Small intestine (tissue), 7 donors: ENCODE measurements at regions not wholly inside any gene's neighbourhood (a gene's known extent, or its start where the extent isn't known, plus 50 kb on each side); places are given as distances from the start of the nearest gene placed in this dataset.

ENCODE experiments used
- DNase-seq, 2 donors: peaks; one replicate each; pipeline versions ENCODE4 v3.0.0 to v3.0.0-alpha.2; 2013
- FAIRE-seq: peaks from 2 replicates; lab custom pipeline; 2012; peaks lifted over from hg19 to GRCh38; lab: Jason Lieb, UNC
- H3K27ac ChIP-seq, 3 donors: one replicate each; pipeline ENCODE4 v1.5.1; 2013; ENCODE audit warnings: low read length in 2 of 3, mild to moderate bottlenecking in 2 of 3, control low read depth in 1 of 3, inconsistent platforms in 1 of 3, low read depth in 1 of 3, moderate library complexity in 1 of 3
- H3K27me3 ChIP-seq, 3 donors: one replicate each; pipeline ENCODE4 v1.6.1; 2013; ENCODE audit warnings: low read length in 3 of 3, inconsistent platforms in 1 of 3; ENCODE audit not compliant: control insufficient read depth in 3 of 3, insufficient read depth in 3 of 3
- H3K36me3 ChIP-seq, 3 donors: one replicate each; pipeline ENCODE4 v1.6.1; 2013; ENCODE audit warnings: low read length in 3 of 3, inconsistent platforms in 1 of 3, low read depth in 1 of 3, mild to moderate bottlenecking in 1 of 3, moderate library complexity in 1 of 3; ENCODE audit not compliant: control insufficient read depth in 3 of 3, insufficient read depth in 2 of 3
- H3K4me1 ChIP-seq, 3 donors: one replicate each; pipeline ENCODE4 v1.6.1; 2013; ENCODE audit warnings: low read length in 2 of 3, inconsistent platforms in 1 of 3, low read depth in 1 of 3, mild to moderate bottlenecking in 1 of 3, moderate library complexity in 1 of 3; ENCODE audit not compliant: control insufficient read depth in 3 of 3, insufficient read depth in 2 of 3
- H3K4me3 ChIP-seq, 3 donors: one replicate each; pipeline ENCODE4 v1.5.1; 2013; ENCODE audit warnings: low read length in 3 of 3, control low read depth in 1 of 3, inconsistent platforms in 1 of 3, low read depth in 1 of 3, mild to moderate bottlenecking in 1 of 3, moderate library complexity in 1 of 3
- H3K9me3 ChIP-seq, 2 donors: one replicate each; pipeline ENCODE4 v1.6.1; 2013; ENCODE audit warnings: low read depth in 1 of 2, low read length in 1 of 2; ENCODE audit not compliant: control insufficient read depth in 2 of 2, insufficient read depth in 1 of 2
- WGBS, 3 donors: extraction: QIAGEN DNeasy Blood & Tissue Kit; methylation state at CpG; one replicate each; pipeline ENCODE4 v1.1.7; 2013; 5-methylcytosine and 5-hydroxymethylcytosine counted together
- donor health status: healthy with polysubstance abuse.
- donor health status: control.
- donor health status: control.
- donor health status: Bipolar disorder and iron deficiency.
- donor health status: healthy.

DNA sequence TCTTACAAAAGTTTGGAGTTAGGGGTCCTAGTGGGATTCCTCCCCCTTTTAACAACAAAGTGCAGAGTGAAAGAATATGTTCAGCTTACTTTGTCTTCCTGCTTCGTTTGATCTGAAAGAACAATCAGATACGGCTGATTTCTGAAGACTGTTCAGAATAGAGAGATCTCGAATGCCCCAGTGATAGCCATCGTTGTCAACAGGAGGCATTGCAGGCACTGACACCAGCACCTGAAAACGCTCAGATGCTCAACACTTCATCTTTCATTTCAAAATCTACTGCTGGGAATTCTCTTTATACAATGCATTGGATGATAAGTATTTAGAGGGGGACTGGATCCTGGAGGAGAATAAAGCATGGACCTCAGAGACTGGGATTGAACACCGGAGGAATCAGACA is 186.3 kb upstream of the TENM3 start:
- H3K36me3 ChIP-seq: no peaks in the 10 kb centered on the region
- DNase-seq (no peak), FAIRE-seq (no peak)
- no peak overlapping the region for H3K27ac ChIP-seq
- no peaks in the 10 kb centered on the region for H3K4me1 ChIP-seq
- no peaks in the 10 kb centered on the region for H3K9me3 ChIP-seq
- no peak overlapping the region for H3K4me3 ChIP-seq
- no peaks in the 10 kb centered on the region for H3K27me3 ChIP-seq
- WGBS, 3 donors: 73 to 78% (median 76%) methylated on average over 6 of the region's 6 CpGs

DNA sequence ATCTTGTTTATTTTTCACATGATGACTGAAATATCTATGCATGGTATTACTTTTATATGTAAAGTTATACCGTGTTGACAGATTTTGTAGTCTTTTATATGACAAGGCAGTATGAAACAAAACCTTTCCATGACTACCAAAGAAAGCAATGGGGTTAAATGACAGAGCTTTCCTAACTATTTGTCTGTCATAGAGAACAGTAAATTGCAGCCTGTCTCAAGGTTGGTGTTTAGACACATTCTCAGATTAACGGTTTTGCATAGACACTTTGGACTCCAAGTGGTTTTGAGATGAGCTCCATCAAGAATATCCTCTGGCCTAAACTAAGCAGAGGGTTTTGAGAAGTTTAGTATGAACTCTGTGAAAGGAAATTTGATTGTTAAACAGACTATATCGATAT is 180.7 kb upstream of the TENM3 start:
- H3K27ac ChIP-seq: no peak overlapping the region
- FAIRE-seq: no peak
- H3K4me1 ChIP-seq: no peaks in the 10 kb centered on the region
- H3K36me3 ChIP-seq: no peaks in the 10 kb centered on the region
- no peaks in the 10 kb centered on the region for H3K27me3 ChIP-seq
- H3K4me3 ChIP-seq: no peak overlapping the region
- DNase-seq: no peak
- no peaks in the 10 kb centered on the region for H3K9me3 ChIP-seq
- WGBS, 3 donors: 49 to 66% (median 50%) methylated on average over 3 of the region's 3 CpGs

DNA sequence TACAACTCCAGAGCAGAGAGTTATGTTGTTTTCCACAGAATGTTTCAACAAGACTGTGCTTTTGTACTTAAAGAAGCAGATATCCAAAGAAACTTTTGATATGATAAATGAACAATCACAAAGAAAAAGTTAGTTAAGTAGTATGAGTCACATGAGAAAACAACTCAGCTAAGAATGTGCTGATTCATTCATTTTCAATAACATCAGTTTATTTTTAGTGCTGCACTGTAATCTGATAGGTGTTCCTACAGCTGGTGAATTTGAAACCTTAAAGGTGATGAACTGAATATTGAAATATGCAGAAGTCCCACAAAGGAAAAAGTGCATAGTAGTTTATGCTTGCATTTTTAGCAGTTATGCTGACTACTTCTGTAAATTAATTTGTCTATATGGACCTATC is 180.3 kb upstream of the TENM3 start:
- Histone ChIP-seq H3K4me1 (no peaks in the 10 kb centered on the region), H3K27me3 (no peaks in the 10 kb centered on the region), H3K27ac (no peak overlapping the region), H3K4me3 (no peak overlapping the region), H3K9me3 (no peaks in the 10 kb centered on the region), H3K36me3 (no peaks in the 10 kb centered on the region)
- no peak for DNase-seq
- FAIRE-seq: no peak

DNA sequence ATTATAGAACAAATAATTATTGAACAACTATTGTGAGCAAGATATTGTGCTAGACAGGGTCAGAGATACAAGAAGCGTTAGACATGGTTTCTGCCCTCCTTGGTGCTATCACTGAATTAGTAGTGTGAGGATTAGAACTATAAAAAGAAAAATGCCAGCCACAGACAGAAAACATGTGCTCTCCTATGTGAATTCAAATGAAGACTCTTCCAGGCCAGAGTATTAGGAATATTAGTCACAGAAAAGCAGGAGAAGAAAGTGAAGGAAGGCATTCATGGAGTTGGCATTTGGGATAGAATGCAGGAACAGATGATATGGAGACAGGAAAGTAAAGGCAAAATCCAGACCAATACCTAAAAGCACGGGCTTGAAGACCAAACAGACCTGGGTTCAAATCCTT is 179.6 kb upstream of the TENM3 start:
- DNase-seq (no peak), FAIRE-seq (no peak)
- H3K36me3 ChIP-seq: no peaks in the 10 kb centered on the region
- no peak overlapping the region for H3K27ac ChIP-seq
- H3K27me3 ChIP-seq: no peaks in the 10 kb centered on the region
- whole genome bisulfite sequencing, 3 donors: 82 to 86% (median 85%) methylated on average over 2 of the region's 2 CpGs
- H3K9me3 ChIP-seq: no peaks in the 10 kb centered on the region
- H3K4me3 ChIP-seq: no peak overlapping the region
- H3K4me1 ChIP-seq: no peaks in the 10 kb centered on the region

DNA sequence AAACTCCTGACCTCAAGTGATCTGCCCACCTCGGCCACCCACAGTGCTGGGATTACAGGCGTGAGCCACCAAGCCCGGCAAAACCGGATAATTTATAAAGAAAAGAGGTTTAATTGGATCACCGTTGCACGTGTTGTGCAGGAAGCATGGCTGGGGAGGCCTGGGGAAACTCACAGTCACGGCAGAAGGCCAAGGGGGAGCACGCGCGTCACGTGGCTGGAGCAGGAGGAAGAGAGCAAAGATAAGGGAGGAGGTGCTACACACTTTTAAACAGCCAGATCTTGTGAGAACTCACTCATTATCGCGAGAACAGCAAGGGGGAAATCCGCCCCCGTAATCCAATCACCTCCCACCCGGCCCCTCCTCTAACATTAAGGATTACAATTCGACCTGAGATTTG is 177.9 kb upstream of the TENM3 start:
- no peaks in the 10 kb centered on the region for H3K36me3 ChIP-seq
- FAIRE-seq (no peak), DNase-seq (no peak)
- H3K4me1 ChIP-seq: no peaks in the 10 kb centered on the region
- WGBS, 3 donors: 78 to 89% (median 85%) methylated on average over 17 of the region's 17 CpGs
- no peaks in the 10 kb centered on the region for H3K9me3 ChIP-seq
- no peaks in the 10 kb centered on the region for H3K27me3 ChIP-seq
- H3K4me3 ChIP-seq: no peak overlapping the region
- H3K27ac ChIP-seq: no peak overlapping the region

DNA sequence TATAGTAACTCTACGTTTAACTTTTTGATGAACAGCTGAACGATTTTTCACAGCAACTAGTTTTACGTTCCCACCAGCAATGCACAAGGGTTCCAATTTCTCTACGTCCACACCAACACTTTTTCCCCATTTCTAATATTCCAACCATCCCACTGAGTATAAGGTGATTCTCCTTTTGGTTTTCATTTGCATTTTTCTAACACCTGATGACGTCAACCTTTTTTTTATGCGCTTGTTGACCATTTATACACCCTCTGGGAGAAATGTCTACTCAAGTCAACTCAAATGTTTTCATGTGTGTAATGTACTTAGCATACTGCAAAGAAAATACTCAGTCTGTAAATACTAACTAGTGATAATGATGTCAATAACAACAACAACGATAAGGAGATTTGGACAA is 177.2 kb upstream of the TENM3 start:
- H3K36me3 ChIP-seq: no peaks in the 10 kb centered on the region
- no peaks in the 10 kb centered on the region for H3K9me3 ChIP-seq
- no peak overlapping the region for H3K27ac ChIP-seq
- 89 to 92% (median 90%) methylated on average over 7 of the region's 7 CpGs for WGBS, 3 donors
- H3K27me3 ChIP-seq: no peaks in the 10 kb centered on the region
- H3K4me3 ChIP-seq: no peak overlapping the region
- FAIRE-seq (no peak), DNase-seq (no peak)
- H3K4me1 ChIP-seq: no peaks in the 10 kb centered on the region

DNA sequence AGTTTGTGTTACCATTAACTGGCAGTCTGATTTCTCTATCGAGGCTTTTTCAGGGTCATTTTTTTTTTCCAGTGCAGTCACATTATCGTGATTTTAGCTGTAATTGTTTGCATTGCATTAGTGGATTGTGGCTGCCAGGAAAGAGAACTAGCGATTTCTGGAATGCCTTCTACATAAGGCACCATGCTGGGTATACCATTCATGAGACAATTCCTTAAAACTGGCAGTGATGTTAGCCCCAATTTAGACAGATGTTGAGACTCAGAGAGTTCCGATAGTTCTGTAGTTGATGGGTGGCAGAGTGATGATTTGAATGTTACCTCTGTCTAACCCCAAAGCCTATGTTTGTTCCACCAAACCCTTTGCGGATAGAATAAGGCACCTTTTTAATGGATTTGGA is 175.4 kb upstream of the TENM3 start:
- 80 to 89% (median 84%) methylated on average over 5 of the region's 5 CpGs for WGBS, 3 donors

DNA sequence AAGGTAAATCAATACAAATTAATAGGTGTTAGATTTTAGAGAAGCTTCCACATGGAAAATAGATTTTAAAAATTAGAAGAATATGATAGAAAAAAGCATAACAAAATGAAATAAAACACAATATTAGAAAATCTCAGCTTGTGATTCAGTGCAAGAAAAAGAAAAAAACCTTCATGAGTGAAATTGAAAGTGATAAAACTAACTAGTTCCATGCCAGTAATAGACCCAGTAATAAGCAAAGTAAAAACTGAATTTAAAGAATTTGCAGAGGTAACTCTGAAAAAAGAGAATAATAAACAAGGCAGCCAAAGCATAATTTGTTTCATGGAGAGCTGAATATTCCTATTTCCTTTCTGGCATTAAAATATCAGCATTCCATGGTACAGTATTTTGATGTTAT is 174.3 kb upstream of the TENM3 start:
- Histone ChIP-seq H3K27ac (no peak overlapping the region), H3K4me1 (no peaks in the 10 kb centered on the region), H3K36me3 (no peaks in the 10 kb centered on the region), H3K27me3 (no peaks in the 10 kb centered on the region), H3K9me3 (no peaks in the 10 kb centered on the region), H3K4me3 (no peak overlapping the region)
- no peak for DNase-seq
- no peak for FAIRE-seq

More for the DNA sequence above, 175.4 kb upstream of the TENM3 start:
- H3K36me3 ChIP-seq: no peaks in the 10 kb centered on the region
- FAIRE-seq (no peak), DNase-seq (no peak)
- no peaks in the 10 kb centered on the region for H3K27me3 ChIP-seq
- H3K4me3 ChIP-seq: no peak overlapping the region
- H3K27ac ChIP-seq: no peak overlapping the region
- H3K4me1 ChIP-seq: no peaks in the 10 kb centered on the region
- H3K9me3 ChIP-seq: no peaks in the 10 kb centered on the region

DNA sequence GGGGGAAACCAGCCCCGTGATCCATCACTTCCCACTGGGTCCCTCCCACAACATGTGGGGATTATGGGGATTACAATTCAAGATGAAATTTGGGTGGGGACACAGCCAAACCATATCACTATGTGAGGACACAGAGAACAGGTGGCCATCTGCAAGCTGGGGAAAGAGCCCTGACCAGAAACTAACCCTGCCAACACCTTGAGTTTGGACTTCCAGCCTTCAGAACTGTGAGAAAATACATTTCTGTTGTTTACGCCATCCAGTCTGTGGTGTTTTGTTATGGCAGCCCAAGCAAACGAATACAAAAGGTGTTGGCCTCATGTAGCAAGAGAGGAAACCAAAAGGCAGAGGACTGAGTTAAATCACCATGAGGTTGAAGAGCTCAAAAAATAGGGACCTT is 169.9 kb upstream of the TENM3 start:
- Histone ChIP-seq H3K9me3 (no peaks in the 10 kb centered on the region), H3K36me3 (no peaks in the 10 kb centered on the region), H3K4me3 (no peak overlapping the region), H3K4me1 (no peaks in the 10 kb centered on the region), H3K27me3 (no peaks in the 10 kb centered on the region), H3K27ac (no peak overlapping the region)
- FAIRE-seq (no peak), DNase-seq (no peak)
- 82 to 84% (median 83%) methylated on average over 3 of the region's 3 CpGs for WGBS, 3 donors
